SK-N-SH (cell line): ENCODE measurements at regions not wholly inside any gene's neighbourhood (a gene's known extent, or its start where the extent isn't known, plus 50 kb on each side); places are given as distances from the start of the nearest gene placed in this dataset.

ENCODE experiments used
- CTCF ChIP-seq: fragments of 200-600 bp; sonication (generic); IDR thresholded peaks from 2 replicates; pipeline ENCODE4 v1.6.1; 2017; ENCODE audit warnings: antibody characterized with exemption, mild to moderate bottlenecking, moderate library complexity
- EZH2phosphoT487 ChIP-seq: fragments of 200-600 bp; sonication (generic); IDR thresholded peaks from 2 replicates; pipeline ENCODE4 v1.6.1; 2017; ENCODE audit warnings: low read depth, mixed run types, mild to moderate bottlenecking, antibody characterized with exemption, moderate library complexity, borderline replicate concordance
- FOXM1 ChIP-seq: IDR thresholded peaks from 2 replicates; pipeline ENCODE4 v1.4.0; 2012; ENCODE audit warnings: low read depth, mild to moderate bottlenecking
- MAX ChIP-seq: IDR thresholded peaks from 2 replicates; pipeline ENCODE4 v1.4.0; 2012; ENCODE audit warnings: low read depth

GRCh38 chr16:79986352-79986751 is 385.8 kb upstream of the MAF start:
- no peak for TF ChIP-seq CTCF
- TF ChIP-seq MAX, result no peak
- TF ChIP-seq FOXM1, result no peak
- TF ChIP-seq EZH2phosphoT487, result no peak
